Right lobe of liver (tissue), 6 donors: ENCODE measurements at regions not wholly inside any gene's neighbourhood (a gene's known extent, or its start where the extent isn't known, plus 50 kb on each side); places are given as distances from the start of the nearest gene placed in this dataset.

Experiments
- ATAC-seq, 4 donors: fragments of 200-7000 bp; cut with Tn5 transposase; one replicate each; pipeline ENCODE4 v1.9.1; 2020; ENCODE audit warnings: mild to moderate bottlenecking in 4 of 4, moderate library complexity in 4 of 4
- DNase-seq, 3 donors: peaks; one replicate each; pipeline ENCODE4 v3.0.0-alpha.2; 2020
- H3K27ac ChIP-seq, 3 donors: fragments of 200-600 bp; one replicate each; pipeline ENCODE4 v1.8.0; 2022
- H3K27me3 ChIP-seq, 2 donors: fragments of 200-600 bp; one replicate each; pipeline ENCODE4 v1.8.0; 2022
- H3K36me3 ChIP-seq, 4 donors: fragments of 200-600 bp; sonication (generic) in 1 of 4; one replicate each; pipeline versions ENCODE4 v1.5.1 to v1.8.0; 2017 to 2022; ENCODE audit warnings: control low read depth in 1 of 4
- H3K4me1 ChIP-seq, 4 donors: fragments of 200-600 bp; sonication (generic) in 1 of 4; one replicate each; pipeline versions ENCODE4 v1.5.1 to v1.8.0; 2017 to 2022; ENCODE audit warnings: control low read depth in 1 of 4
- H3K4me3 ChIP-seq, 3 donors: fragments of 200-600 bp; one replicate each; pipeline ENCODE4 v1.8.0; 2022
- H3K9me3 ChIP-seq, 4 donors: fragments of 200-600 bp; sonication (generic) in 1 of 4; one replicate each; pipeline versions ENCODE4 v1.5.1 to v1.8.0; 2017 to 2022; ENCODE audit warnings: control low read depth in 1 of 4
- CTCF ChIP-seq, 4 donors: fragments of 200-600 bp in 3 of 4; fragments of 450-650 bp in 1 of 4; IDR thresholded peaks; one replicate each; pipeline versions ENCODE4 v1.5.1 to v1.8.0; 2016 to 2022; ENCODE audit warnings: antibody characterized with exemption in 4 of 4, mild to moderate bottlenecking in 2 of 4
- POLR2A ChIP-seq: fragments of 450-650 bp; IDR thresholded peaks from one replicate; pipeline ENCODE4 v1.6.1; 2017; ENCODE audit warnings: antibody characterized with exemption, mild to moderate bottlenecking
- WGBS: methylation state at CpG from one replicate; pipeline ENCODE4 v1.1.6; 2018; ENCODE audit warnings: low coverage, low lambda C conversion rate; ENCODE audit not compliant: insufficient coverage; ENCODE audit errors: missing lambda C conversion rate; 5-methylcytosine and 5-hydroxymethylcytosine counted together
- intact Hi-C, 2 donors: fragments of 100-400 bp; cut with DNase I; formaldehyde crosslinking; loops; one replicate each; pipeline versions ENCODE4 v1.11.2 to v1.14.1; 2022
- donor health status: DM: no; HTN: yes; CAD: no.
- donor health status: DM: no; HTN: no; CAD: no.
- donor health status: DM: no; HTN: no; CAD: no.
- donor health status: DM: no; HTN: yes; CAD: no.
- donor health status: DM: no; HTN: yes; CAD: no.

DNA sequence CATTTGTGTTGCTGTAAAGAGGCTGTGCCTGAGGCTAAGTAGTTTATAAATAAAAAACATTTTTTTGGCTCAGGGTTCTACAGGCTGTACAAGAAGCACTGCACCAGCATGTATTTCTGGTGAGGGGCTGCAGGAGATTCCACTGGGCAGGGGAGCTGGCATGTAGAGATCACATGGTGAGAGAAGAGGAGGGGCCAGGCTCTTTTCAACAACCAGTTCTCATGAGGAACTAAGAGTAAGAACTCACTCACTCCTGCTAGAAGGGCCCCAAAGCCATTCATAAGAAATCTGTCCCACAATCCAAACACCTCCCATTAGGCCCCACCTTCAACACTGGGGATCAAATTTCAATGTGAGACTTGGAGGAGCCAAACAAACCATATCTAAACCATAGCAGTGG is 214.9 kb upstream of the LMCD1 start:
- no peak overlapping the region for H3K27ac ChIP-seq
- TF ChIP-seq CTCF (IDR thresholded peaks at IDR 0.05) (no peak), POLR2A (no peak)
- intact Hi-C loops = no loop called here

DNA sequence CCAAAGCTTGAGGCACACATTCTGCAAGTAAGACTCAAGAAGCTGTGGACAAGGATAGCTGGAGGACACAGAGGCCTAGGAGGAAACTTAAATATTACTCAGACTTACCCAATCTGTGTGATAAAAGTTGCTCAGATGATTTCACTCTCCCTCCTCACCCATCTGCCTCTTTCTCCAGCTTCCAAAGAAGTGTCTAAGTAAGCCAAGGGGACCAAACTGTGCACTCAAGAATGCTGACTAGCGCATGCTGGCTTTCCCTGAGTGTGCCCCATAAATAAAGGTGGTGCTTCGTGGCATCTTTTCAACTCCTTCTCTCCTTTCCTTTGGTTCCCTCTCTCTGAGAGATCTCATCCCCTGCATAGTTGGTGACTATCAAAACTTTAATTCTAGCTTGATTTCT is 211.0 kb upstream of the LMCD1 start:
- 78% methylated on average over 2 of the region's 2 CpGs for WGBS
- no peaks in the 10 kb centered on the region for H3K36me3 ChIP-seq
- no peaks in the 10 kb centered on the region for H3K27me3 ChIP-seq
- no peak overlapping the region for H3K27ac ChIP-seq
- no peak for ATAC-seq
- no peak for DNase-seq
- no peak overlapping the region for H3K4me3 ChIP-seq
- TF ChIP-seq CTCF (IDR thresholded peaks at IDR 0.05) (no peak), POLR2A (no peak)
- intact Hi-C loops = no loop called here
- H3K9me3 ChIP-seq = no peaks in the 10 kb centered on the region
- no peaks in the 10 kb centered on the region for H3K4me1 ChIP-seq

More for the DNA sequence above, 214.9 kb upstream of the LMCD1 start:
- no peaks in the 10 kb centered on the region for H3K36me3 ChIP-seq
- H3K27me3 ChIP-seq = no peaks in the 10 kb centered on the region
- no peak overlapping the region for H3K4me3 ChIP-seq
- ATAC-seq (no peak), DNase-seq (no peak)
- H3K4me1 ChIP-seq = no peaks in the 10 kb centered on the region
- no peaks in the 10 kb centered on the region for H3K9me3 ChIP-seq

GRCh38 chr3:8296461-8296860 is 205.2 kb upstream of the LMCD1 start:
- no peak for DNase-seq
- H3K27me3 ChIP-seq = no peaks in the 10 kb centered on the region
- intact Hi-C loops = no loop called here
- H3K36me3 ChIP-seq = no peaks in the 10 kb centered on the region
- H3K4me3 ChIP-seq = no peak overlapping the region
- H3K4me1 ChIP-seq = no peaks in the 10 kb centered on the region
- ATAC-seq = no peak
- no peak for TF ChIP-seq POLR2A
- TF ChIP-seq CTCF (IDR thresholded peaks at IDR 0.05) = no peak
- WGBS = 61% methylated on average over 2 of the region's 2 CpGs
- no peak overlapping the region for H3K27ac ChIP-seq
- no peaks in the 10 kb centered on the region for H3K9me3 ChIP-seq

- no peak overlapping the region for H3K27ac ChIP-seq
- no peaks in the 10 kb centered on the region for H3K27me3 ChIP-seq
- no peak overlapping the region for H3K4me3 ChIP-seq
- H3K9me3 ChIP-seq = no peaks in the 10 kb centered on the region
- no peaks in the 10 kb centered on the region for H3K4me1 ChIP-seq
- no peaks in the 10 kb centered on the region for H3K36me3 ChIP-seq
- 62% methylated on average over 9 of the region's 9 CpGs for whole genome bisulfite sequencing
- intact Hi-C loops = no loop called here
- no peak for TF ChIP-seq CTCF (IDR thresholded peaks at IDR 0.05)
- no peak for TF ChIP-seq POLR2A
- DNase-seq (no peak), ATAC-seq (no peak)
Measured at GRCh38 chr3:8298021-8298954, 203.3 kb upstream of the LMCD1 start.
